ENCODE measurements at regions not wholly inside any gene's neighbourhood (a gene's known extent, or its start where the extent isn't known, plus 50 kb on each side); places are given as distances from the start of the nearest gene placed in this dataset.

GRCh38 chr11:100536979-100537378 lies 150.1 kb upstream of the ARHGAP42 start:
- DNase-seq = no peak

- DNase-seq = no peak
Measured at GRCh38 chr11:100543386-100543785, 143.7 kb upstream of the ARHGAP42 start.

- no peak for DNase-seq
Measured at GRCh38 chr11:100545556-100545955, 141.5 kb upstream of the ARHGAP42 start.

GRCh38 chr11:100545970-100546369 lies 141.1 kb upstream of the ARHGAP42 start:
- DNase-seq = no peak

- peak; percentile 48 for DNase-seq
Measured at GRCh38 chr11:100546714-100547113, 140.4 kb upstream of the ARHGAP42 start.

- DNase-seq = no peak
Measured at GRCh38 chr11:100550298-100550697, 136.8 kb upstream of the ARHGAP42 start.

GRCh38 chr11:100550912-100551632 lies 136.0 kb upstream of the ARHGAP42 start:
- no peak for DNase-seq

GRCh38 chr11:100555931-100556330 lies 131.2 kb upstream of the ARHGAP42 start:
- no peak for DNase-seq

GRCh38 chr11:100556781-100557180 lies 130.3 kb upstream of the ARHGAP42 start:
- DNase-seq = no peak

GRCh38 chr11:100557830-100558611 lies 129.1 kb upstream of the ARHGAP42 start:
- DNase-seq = peak; percentile 55

GRCh38 chr11:100560606-100561005 lies 126.5 kb upstream of the ARHGAP42 start:
- DNase-seq = no peak

GRCh38 chr11:100561323-100561722 lies 125.8 kb upstream of the ARHGAP42 start:
- no peak for DNase-seq

- peak; percentile 89 for DNase-seq
Measured at GRCh38 chr11:100562128-100562527, 125.0 kb upstream of the ARHGAP42 start.

- DNase-seq = peak; percentile 75
Measured at GRCh38 chr11:100563541-100564280, 123.4 kb upstream of the ARHGAP42 start.

- DNase-seq = peak; percentile 36
Measured at GRCh38 chr11:100573911-100574513, 113.1 kb upstream of the ARHGAP42 start.

GRCh38 chr11:100574894-100575769 lies 112.0 kb upstream of the ARHGAP42 start:
- peak; percentile 43 for DNase-seq

- peak; percentile 58 for DNase-seq
Measured at GRCh38 chr11:100575860-100576717, 111.0 kb upstream of the ARHGAP42 start.

- DNase-seq = no peak
Measured at GRCh38 chr11:100576718-100577021, 110.4 kb upstream of the ARHGAP42 start.

- peak; percentile 32 for DNase-seq
Measured at GRCh38 chr11:100578831-100579311, 108.2 kb upstream of the ARHGAP42 start.

GRCh38 chr11:100581318-100581717 lies 105.8 kb upstream of the ARHGAP42 start:
- DNase-seq = peak; percentile 15

All from fibroblast of skin of back (primary cell).